GM19328 (cell line): ENCODE measurements at regions not wholly inside any gene's neighbourhood (a gene's known extent, or its start where the extent isn't known, plus 50 kb on each side); places are given as distances from the start of the nearest gene placed in this dataset.
"Not testable (repeated sequence)": the region's sequence is repeated elsewhere in the genome, so short reads cannot be mapped to it uniquely, and the experiment has no call there.

Source experiments
- ATAC-seq: cut with Tn5 transposase; IDR thresholded peaks from one replicate; pipeline ENCODE4 v1.9.1; 2021; ENCODE audit warnings: mild to moderate bottlenecking, moderate library complexity; ENCODE audit not compliant: unreplicated experiment

GRCh38 chr3:189375532-189375931, 203.8 kb downstream of the TPRG1 start:
- ATAC-seq = no peak

GRCh38 chr3:189383630-189384029, 211.9 kb downstream of the TPRG1 start:
- no peak for ATAC-seq

- not testable (repeated sequence) for ATAC-seq
These were observed 214.1 kb downstream of the TPRG1 start for GRCh38 chr3:189385880-189386279.

- ATAC-seq = no peak
These were observed 215.0 kb downstream of the TPRG1 start for GRCh38 chr3:189386739-189387138.

GRCh38 chr3:189389346-189389745, 217.6 kb downstream of the TPRG1 start:
- ATAC-seq = no peak

- ATAC-seq = no peak
These were observed 221.8 kb downstream of the TPRG1 start for GRCh38 chr3:189393598-189393997.

GRCh38 chr3:189394599-189395121, 222.9 kb downstream of the TPRG1 start:
- ATAC-seq = peak; percentile 70

- ATAC-seq = no peak
These were observed 224.1 kb downstream of the TPRG1 start for GRCh38 chr3:189395825-189396224.

- no peak for ATAC-seq
These were observed 226.9 kb downstream of the TPRG1 start for GRCh38 chr3:189398656-189399055.

GRCh38 chr3:189401196-189401595, 229.4 kb downstream of the TPRG1 start:
- ATAC-seq = no peak

- ATAC-seq = no peak
These were observed 228.0 kb upstream of the TP63 start for GRCh38 chr3:189403194-189403593.

GRCh38 chr3:189404024-189404423, 227.2 kb upstream of the TP63 start:
- no peak for ATAC-seq

GRCh38 chr3:189404797-189405484, 226.2 kb upstream of the TP63 start:
- no peak for ATAC-seq

GRCh38 chr3:189406148-189406547, 225.0 kb upstream of the TP63 start:
- ATAC-seq = no peak

GRCh38 chr3:189410522-189410921, 220.7 kb upstream of the TP63 start:
- ATAC-seq = no peak

- ATAC-seq = no peak
These were observed 212.2 kb upstream of the TP63 start for GRCh38 chr3:189419038-189419437.

- no peak for ATAC-seq
These were observed 211.5 kb upstream of the TP63 start for GRCh38 chr3:189419683-189420082.

- ATAC-seq = no peak
These were observed 206.3 kb upstream of the TP63 start for GRCh38 chr3:189424922-189425321.

GRCh38 chr3:189429019-189429418, 202.2 kb upstream of the TP63 start:
- no peak for ATAC-seq

- no peak for ATAC-seq
These were observed 201.0 kb upstream of the TP63 start for GRCh38 chr3:189430166-189430565.

GRCh38 chr3:189442257-189442656, 188.9 kb upstream of the TP63 start:
- not testable (repeated sequence) for ATAC-seq

- no peak for ATAC-seq
These were observed 184.1 kb upstream of the TP63 start for GRCh38 chr3:189446959-189447560.
